Thyroid gland (tissue), 4 donors: ENCODE measurements at regions not wholly inside any gene's neighbourhood (a gene's known extent, or its start where the extent isn't known, plus 50 kb on each side); places are given as distances from the start of the nearest gene placed in this dataset.

ENCODE experiments used
- CTCF ChIP-seq, 6 experiments: fragments of 200-600 bp in 3 of 6; fragments of 450-650 bp in 3 of 6; sonication (generic) in 3 of 6; IDR thresholded peaks; one replicate each; pipeline ENCODE4 v1.5.1; 2016 to 2019; ENCODE audit warnings: antibody characterized with exemption in 6 of 6, mild to moderate bottlenecking in 2 of 6, inconsistent platforms in 1 of 6, moderate library complexity in 1 of 6
- POLR2A ChIP-seq, 2 donors: fragments of 450-650 bp; IDR thresholded peaks; one replicate each; pipeline ENCODE4 v1.6.1; 2017; ENCODE audit warnings: antibody characterized with exemption in 2 of 2, mild to moderate bottlenecking in 2 of 2, moderate library complexity in 1 of 2

- TF ChIP-seq CTCF (IDR thresholded peaks at IDR 0.05) (no peak), POLR2A (IDR thresholded peaks at IDR 0.05) (no peak)
Observed at GRCh38 chr1:82755191-82755590, 954.5 kb downstream of the ADGRL2 start.
